HG03575 (cell line): ENCODE measurements at regions not wholly inside any gene's neighbourhood (a gene's known extent, or its start where the extent isn't known, plus 50 kb on each side); places are given as distances from the start of the nearest gene placed in this dataset.
"Not testable (repeated sequence)": the region's sequence is repeated elsewhere in the genome, so short reads cannot be mapped to it uniquely, and the experiment has no call there.

Experiments
- ATAC-seq: cut with Tn5 transposase; IDR thresholded peaks from one replicate; pipeline ENCODE4 v1.9.1; 2021; ENCODE audit not compliant: unreplicated experiment, insufficient number of reproducible peaks, low FRiP score; ENCODE audit errors: extremely low read depth

- ATAC-seq: no peak
Measured at GRCh38 chr5:154702477-154702876, 52.7 kb upstream of the LARP1 start.

GRCh38 chr5:154701725-154702124 is 53.5 kb upstream of the LARP1 start:
- ATAC-seq: not testable (repeated sequence)

GRCh38 chr5:154701181-154701580 is 54.0 kb upstream of the LARP1 start:
- no peak for ATAC-seq

- ATAC-seq: not testable (repeated sequence)
Measured at GRCh38 chr5:154700289-154700928, 54.8 kb upstream of the LARP1 start.

GRCh38 chr5:154698763-154699162 is 56.4 kb upstream of the LARP1 start:
- no peak for ATAC-seq

GRCh38 chr5:154697371-154697770 is 57.8 kb upstream of the LARP1 start:
- ATAC-seq: no peak

- ATAC-seq: no peak
Measured at GRCh38 chr5:154696891-154697290, 58.3 kb upstream of the LARP1 start.

GRCh38 chr5:154694159-154694558 is 61.0 kb upstream of the LARP1 start:
- ATAC-seq: no peak

GRCh38 chr5:154690488-154690887 is 64.7 kb upstream of the LARP1 start:
- ATAC-seq: no peak

GRCh38 chr5:154686490-154686889 is 68.7 kb upstream of the LARP1 start:
- ATAC-seq: no peak

GRCh38 chr5:154683101-154683880 is 71.9 kb upstream of the LARP1 start:
- no peak for ATAC-seq

GRCh38 chr5:154679501-154679900 is 75.7 kb upstream of the LARP1 start:
- ATAC-seq: no peak

GRCh38 chr5:154677921-154678320 is 77.3 kb upstream of the LARP1 start:
- no peak for ATAC-seq

- no peak for ATAC-seq
Measured at GRCh38 chr5:154676508-154676907, 78.7 kb upstream of the LARP1 start.

- ATAC-seq: no peak
Measured at GRCh38 chr5:154674029-154674428, 81.1 kb upstream of the LARP1 start.

- no peak for ATAC-seq
Measured at GRCh38 chr5:154673506-154673905, 81.7 kb upstream of the LARP1 start.

GRCh38 chr5:154669913-154670312 is 85.3 kb upstream of the LARP1 start:
- ATAC-seq: not testable (repeated sequence)

GRCh38 chr5:154669402-154669801 is 85.8 kb upstream of the LARP1 start:
- no peak for ATAC-seq

- no peak for ATAC-seq
Measured at GRCh38 chr5:154664869-154665268, 90.3 kb upstream of the LARP1 start.

- no peak for ATAC-seq
Measured at GRCh38 chr5:154663424-154663823, 91.8 kb upstream of the LARP1 start.
